Calu3 (cell line): ENCODE measurements at regions not wholly inside any gene's neighbourhood (a gene's known extent, or its start where the extent isn't known, plus 50 kb on each side); places are given as distances from the start of the nearest gene placed in this dataset.

Source experiments
- BruUV-seq: library from RNA; stranded (reverse); fragments of 400-500 nt; replicated peaks from 2 replicates; lab custom pipeline; 2021; lab: Mats Ljungman, UMichigan
- CTCF ChIA-PET: fragments of 300-600 bp; sonication (Branson Sonifier 250); formaldehyde crosslinking; loops from one replicate; lab custom pipeline; 2022; ENCODE audit warnings: antibody characterized with exemption; lab: Charles Lee
- DNase-seq: peaks from one replicate; pipeline ENCODE4 v3.0.0; 2022
- H3K27ac Mint-ChIP-seq: one replicate; pipeline ENCODE4 v1.8.0; 2022; ENCODE audit warnings: mixed read lengths; ENCODE audit not compliant: unreplicated experiment
- H3K27me3 Mint-ChIP-seq: one replicate; pipeline ENCODE4 v1.8.0; 2022; ENCODE audit warnings: mixed read lengths; ENCODE audit not compliant: unreplicated experiment
- H3K36me3 Mint-ChIP-seq: one replicate; pipeline ENCODE4 v1.8.0; 2022; ENCODE audit warnings: mild to moderate bottlenecking, moderate library complexity, mixed read lengths; ENCODE audit not compliant: insufficient read depth, unreplicated experiment
- H3K4me1 Mint-ChIP-seq: one replicate; pipeline ENCODE4 v1.8.0; 2022; ENCODE audit warnings: mild to moderate bottlenecking, low read depth, mixed read lengths; ENCODE audit not compliant: unreplicated experiment
- H3K4me3 Mint-ChIP-seq: one replicate; pipeline ENCODE4 v1.8.0; 2022; ENCODE audit warnings: mild to moderate bottlenecking, low read depth, moderate library complexity, mixed read lengths; ENCODE audit not compliant: unreplicated experiment
- H3K9me3 Mint-ChIP-seq: one replicate; pipeline ENCODE4 v1.8.0; 2022; ENCODE audit warnings: low read depth, mixed read lengths; ENCODE audit not compliant: unreplicated experiment
- intact Hi-C: fragments of 100-400 bp; cut with micrococcal nuclease; formaldehyde crosslinking; loops from one replicate; pipeline ENCODE4 v1.10.0; 2022; ENCODE audit not compliant: unreplicated experiment
- TF ChIP-seq, protein P1 (sequence below): fragments of 200-600 bp; IDR thresholded peaks from one replicate; pipeline ENCODE4 v1.8.0; 2022; ENCODE audit warnings: antibody characterized with exemption; ENCODE audit not compliant: unreplicated experiment

DNA sequence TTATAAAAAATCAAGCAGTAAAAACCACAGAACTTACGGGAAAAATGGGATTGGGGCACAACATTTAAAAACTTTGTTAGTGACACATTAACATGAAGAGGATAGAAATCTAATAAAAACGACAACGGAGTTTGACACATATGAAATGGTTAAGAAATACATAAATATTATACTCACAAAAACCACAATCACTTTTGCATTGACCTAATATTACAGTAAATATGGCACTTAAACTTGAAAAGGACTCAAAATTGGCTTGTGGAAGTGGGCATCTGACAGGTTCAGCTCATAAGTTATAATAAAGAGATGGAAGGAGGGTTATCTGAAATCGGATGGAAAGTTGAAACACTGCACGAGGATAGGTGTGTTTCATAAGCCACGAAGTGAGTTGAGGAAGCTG lies 523.7 kb downstream of the TFAP2B start:
- CTCF ChIA-PET = no interaction called here
- Mint-ChIP-seq H3K27me3 (peaks cover 21% of the 10 kb centered on the region), H3K9me3 (peaks cover 3% of the 10 kb centered on the region), H3K27ac (no peak overlapping the region), H3K36me3 (no peaks in the 10 kb centered on the region), H3K4me1 (no peaks in the 10 kb centered on the region), H3K4me3 (no peak overlapping the region)
- TF ChIP-seq, protein P1, sequence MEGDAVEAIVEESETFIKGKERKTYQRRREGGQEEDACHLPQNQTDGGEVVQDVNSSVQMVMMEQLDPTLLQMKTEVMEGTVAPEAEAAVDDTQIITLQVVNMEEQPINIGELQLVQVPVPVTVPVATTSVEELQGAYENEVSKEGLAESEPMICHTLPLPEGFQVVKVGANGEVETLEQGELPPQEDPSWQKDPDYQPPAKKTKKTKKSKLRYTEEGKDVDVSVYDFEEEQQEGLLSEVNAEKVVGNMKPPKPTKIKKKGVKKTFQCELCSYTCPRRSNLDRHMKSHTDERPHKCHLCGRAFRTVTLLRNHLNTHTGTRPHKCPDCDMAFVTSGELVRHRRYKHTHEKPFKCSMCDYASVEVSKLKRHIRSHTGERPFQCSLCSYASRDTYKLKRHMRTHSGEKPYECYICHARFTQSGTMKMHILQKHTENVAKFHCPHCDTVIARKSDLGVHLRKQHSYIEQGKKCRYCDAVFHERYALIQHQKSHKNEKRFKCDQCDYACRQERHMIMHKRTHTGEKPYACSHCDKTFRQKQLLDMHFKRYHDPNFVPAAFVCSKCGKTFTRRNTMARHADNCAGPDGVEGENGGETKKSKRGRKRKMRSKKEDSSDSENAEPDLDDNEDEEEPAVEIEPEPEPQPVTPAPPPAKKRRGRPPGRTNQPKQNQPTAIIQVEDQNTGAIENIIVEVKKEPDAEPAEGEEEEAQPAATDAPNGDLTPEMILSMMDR = no peak
- BruUV-seq = no TSS peak
- intact Hi-C loops = no loop called here
- no peak for DNase-seq

DNA sequence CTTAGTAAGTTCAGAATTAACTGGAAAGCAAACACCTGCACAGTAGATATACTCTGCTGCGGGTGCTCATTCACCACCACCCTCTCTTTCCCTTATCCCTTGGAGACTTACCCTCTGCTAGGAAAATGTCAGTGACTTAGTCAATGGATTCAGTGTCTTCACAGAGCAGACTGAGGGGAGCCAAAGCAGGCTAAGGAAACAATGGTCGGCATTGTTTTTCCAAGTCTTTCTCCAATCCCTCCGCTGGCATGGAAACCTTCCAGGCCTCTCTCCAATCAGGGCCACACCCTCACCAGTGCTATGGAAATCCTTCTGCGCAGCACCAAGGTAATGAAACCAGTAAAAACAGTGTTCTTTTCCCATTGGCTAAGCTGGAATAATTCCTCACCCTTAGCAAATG lies 531.2 kb downstream of the TFAP2B start:
- CTCF ChIA-PET = interaction anchor here (0.6 kb wide), 1 partner anchor 530 kb away, joined by 3 read pairs; no protein-coding TSS in a partner anchor
- DNase-seq = peak; percentile 0
- intact Hi-C loops = loop anchor here (1.0 to 5.0 kb wide), 2 partner anchors 278 to 535 kb away; no protein-coding TSS in a partner anchor
- Mint-ChIP-seq H3K4me3 (no peak overlapping the region), H3K27me3 (peaks cover 23% of the 10 kb centered on the region), H3K4me1 (no peaks in the 10 kb centered on the region), H3K9me3 (peaks cover 3% of the 10 kb centered on the region), H3K27ac (no peak overlapping the region), H3K36me3 (no peaks in the 10 kb centered on the region)
- TF ChIP-seq, protein P1 = no peak
- BruUV-seq = no TSS peak

GRCh38 chr6:51350308-51350904 lies 531.7 kb downstream of the TFAP2B start:
- Mint-ChIP-seq H3K4me3 (no peak overlapping the region), H3K4me1 (no peaks in the 10 kb centered on the region), H3K9me3 (peaks cover 3% of the 10 kb centered on the region), H3K36me3 (no peaks in the 10 kb centered on the region), H3K27me3 (peaks cover 23% of the 10 kb centered on the region), H3K27ac (no peak overlapping the region)
- intact Hi-C loops = loop anchor here (1.0 to 5.0 kb wide), 2 partner anchors 278 to 535 kb away; no protein-coding TSS in a partner anchor
- DNase-seq = no peak
- TF ChIP-seq, protein P1 = peak; percentile 27
- no TSS peak for BruUV-seq
- CTCF ChIA-PET = interaction anchor here (0.6 kb wide), 1 partner anchor 531 kb away, joined by 3 read pairs; no protein-coding TSS in a partner anchor

- TF ChIP-seq, protein P1 = no peak
- intact Hi-C loops = loop anchor here (5.0 kb wide), 1 partner anchor 280 kb away; no protein-coding TSS in a partner anchor
- no peaks in the 10 kb centered on the region for H3K4me1 Mint-ChIP-seq
- H3K36me3 Mint-ChIP-seq = no peaks in the 10 kb centered on the region
- H3K27me3 Mint-ChIP-seq = peaks cover under 1% of the 10 kb centered on the region
- H3K27ac Mint-ChIP-seq = no peak overlapping the region
- no peaks in the 10 kb centered on the region for H3K9me3 Mint-ChIP-seq
- CTCF ChIA-PET = interaction anchor here (0.7 kb wide), 1 partner anchor 39 kb away, joined by 3 read pairs; no protein-coding TSS in a partner anchor
- DNase-seq = no peak
- BruUV-seq = no TSS peak
- no peak overlapping the region for H3K4me3 Mint-ChIP-seq
These were observed 533.9 kb downstream of the TFAP2B start for GRCh38 chr6:51352506-51353029.
